H1 (cell line): ENCODE measurements at regions not wholly inside any gene's neighbourhood (a gene's known extent, or its start where the extent isn't known, plus 50 kb on each side); places are given as distances from the start of the nearest gene placed in this dataset.

ENCODE experiments used
- CTCF ChIA-PET: fragments of 300-600 bp; sonication (Branson Sonifier 250); formaldehyde crosslinking; loops from one replicate; lab custom pipeline; 2021; ENCODE audit not compliant: partially characterized antibody; lab: Charles Lee
- POLR2A ChIA-PET: fragments of 300-600 bp; sonication (Branson Sonifier 250); formaldehyde crosslinking; loops from one replicate; lab custom pipeline; 2021; ENCODE audit warnings: inconsistent platforms; ENCODE audit not compliant: partially characterized antibody; lab: Charles Lee
- DNase-seq, 2 experiments: peaks; one replicate each; pipeline versions ENCODE4 v3.0.0 to v3.0.0-alpha.2; 2010 to 2022; ENCODE audit warnings: low spot score in 2 of 2, low read depth in 1 of 2, mixed read lengths in 1 of 2
- FAIRE-seq: peaks from 2 replicates; lab custom pipeline; 2011; peaks lifted over from hg19 to GRCh38; lab: Jason Lieb, UNC
- H2AFZ ChIP-seq: 2 replicates; pipeline ENCODE4 v1.8.1; 2012; ENCODE audit warnings: low read length, inconsistent platforms
- H2AK5ac ChIP-seq: 2 replicates; pipeline ENCODE4 v1.6.1; 2013; ENCODE audit warnings: low read depth, low read length
- H2BK120ac ChIP-seq: replicated peaks from 2 replicates; pipeline ENCODE3; 2013; ENCODE audit warnings: low read depth, low read length, inconsistent platforms
- H2BK12ac ChIP-seq: 2 replicates; pipeline ENCODE4 v1.6.1; 2013; ENCODE audit warnings: low read depth, low read length
- H2BK15ac ChIP-seq: 2 replicates; pipeline ENCODE4 v1.6.1; 2013; ENCODE audit warnings: low read length
- H2BK20ac ChIP-seq: 2 replicates; pipeline ENCODE4 v1.6.1; 2013; ENCODE audit warnings: low read length
- H2BK5ac ChIP-seq: 2 replicates; pipeline ENCODE4 v1.6.1; 2013; ENCODE audit warnings: low read depth, low read length
- H3K14ac ChIP-seq: 2 replicates; pipeline ENCODE4 v1.6.1; 2013; ENCODE audit warnings: inconsistent platforms; ENCODE audit not compliant: insufficient read length
- H3K18ac ChIP-seq: 2 replicates; pipeline ENCODE4 v1.6.1; 2013; ENCODE audit warnings: low read length; ENCODE audit errors: extremely low read depth
- H3K23ac ChIP-seq: 2 replicates; pipeline ENCODE4 v1.6.1; 2013; ENCODE audit warnings: inconsistent platforms; ENCODE audit not compliant: insufficient read length
- H3K23me2 ChIP-seq: 2 replicates; pipeline ENCODE4 v1.6.1; 2013; ENCODE audit warnings: low read depth, low read length
- H3K27ac ChIP-seq: 2 replicates; pipeline ENCODE4 v1.6.1; 2011; ENCODE audit warnings: low read depth, low read length, inconsistent platforms
- H3K27me3 ChIP-seq, 4 experiments: replicated peaks in 1 of 4; 1 replicate in 1 of 4; 2 replicates in 3 of 4; pipeline versions ENCODE4 v1.6.1 to v1.8.1; 2011 to 2013; ENCODE audit warnings: low read length in 3 of 4, mild to moderate bottlenecking in 3 of 4, inconsistent platforms in 2 of 4, mixed read lengths in 2 of 4, moderate library complexity in 1 of 4; ENCODE audit not compliant: control insufficient read depth in 3 of 4, insufficient read depth in 3 of 4; ENCODE audit errors: extremely low read depth in 1 of 4
- H3K36me3 ChIP-seq, 4 experiments: 2 replicates each; pipeline versions ENCODE4 v1.6.1 to v1.8.1; 2011 to 2013; ENCODE audit warnings: mild to moderate bottlenecking in 4 of 4, low read length in 3 of 4, moderate library complexity in 2 of 4, control low read depth in 1 of 4, inconsistent platforms in 1 of 4; ENCODE audit not compliant: insufficient read depth in 4 of 4, control insufficient read depth in 2 of 4
- H3K4ac ChIP-seq: replicated peaks from 2 replicates; pipeline ENCODE3; 2013; ENCODE audit warnings: low read length, low read depth, mixed read lengths, inconsistent platforms; ENCODE audit not compliant: insufficient read length
- H3K4me1 ChIP-seq, 4 experiments: replicated peaks in 1 of 4; 1 replicate in 1 of 4; 2 replicates in 3 of 4; pipeline versions ENCODE4 v1.6.1 to v1.8.1; 2011 to 2013; ENCODE audit warnings: low read length in 3 of 4, inconsistent platforms in 2 of 4, mixed read lengths in 1 of 4; ENCODE audit not compliant: insufficient read depth in 4 of 4, control insufficient read depth in 3 of 4
- H3K4me2 ChIP-seq, 2 experiments: 2 replicates each; pipeline versions ENCODE4 v1.6.1 to v1.8.1; 2011 to 2013; ENCODE audit warnings: low read depth in 2 of 2, low read length in 2 of 2, control low read depth in 1 of 2, inconsistent platforms in 1 of 2, mild to moderate bottlenecking in 1 of 2; ENCODE audit not compliant: insufficient read depth in 1 of 2
- H3K4me3 ChIP-seq, 4 experiments: fragments of 200-600, 300-600 bp in 1 of 4; sonication (generic), shearing (Covaris generic), sonication (Bioruptor Twin) in 1 of 4; 2 replicates each; pipeline versions ENCODE4 v1.5.1 to v1.8.1; 2011 to 2016; ENCODE audit warnings: low read length in 4 of 4, low read depth in 3 of 4, control low read depth in 2 of 4, inconsistent platforms in 2 of 4, mild to moderate bottlenecking in 2 of 4, mixed read lengths in 1 of 4, moderate library complexity in 1 of 4; ENCODE audit not compliant: insufficient read depth in 2 of 4; ENCODE audit errors: extremely low read depth in 1 of 4
- H3K56ac ChIP-seq: replicated peaks from 2 replicates; pipeline ENCODE3; 2013; ENCODE audit warnings: low read depth, mild to moderate bottlenecking, mixed read lengths, low read length, inconsistent platforms; ENCODE audit not compliant: insufficient read length
- H3K79me1 ChIP-seq: 2 replicates; pipeline ENCODE4 v1.6.1; 2013; ENCODE audit warnings: low read depth, low read length, control low read depth
- H3K79me2 ChIP-seq, 2 experiments: 2 replicates each; pipeline versions ENCODE4 v1.6.1 to v1.8.1; 2012 to 2013; ENCODE audit warnings: low read length in 2 of 2, mild to moderate bottlenecking in 2 of 2, inconsistent platforms in 1 of 2; ENCODE audit not compliant: insufficient read depth in 2 of 2, control insufficient read depth in 1 of 2
- H3K9ac ChIP-seq, 4 experiments: replicated peaks in 1 of 4; 1 replicate in 1 of 4; 2 replicates in 3 of 4; pipeline versions ENCODE4 v1.6.1 to v1.8.1; 2011 to 2013; ENCODE audit warnings: low read depth in 3 of 4, low read length in 3 of 4, control low read depth in 2 of 4, mild to moderate bottlenecking in 2 of 4, moderate library complexity in 2 of 4, inconsistent platforms in 1 of 4; ENCODE audit errors: extremely low read depth in 1 of 4
- H3K9me3 ChIP-seq, 2 experiments: 2 replicates each; pipeline versions ENCODE4 v1.6.1 to v1.8.1; 2012 to 2013; ENCODE audit warnings: mild to moderate bottlenecking in 2 of 2, moderate library complexity in 2 of 2, control low read depth in 1 of 2, inconsistent platforms in 1 of 2, low read depth in 1 of 2, low read length in 1 of 2, mixed read lengths in 1 of 2; ENCODE audit not compliant: insufficient read depth in 2 of 2
- H4K20me1 ChIP-seq, 2 experiments: replicated peaks in 1 of 2; 2 replicates each; pipeline versions ENCODE3 to v1.8.1; 2011 to 2013; ENCODE audit warnings: inconsistent platforms in 2 of 2, low read length in 2 of 2, mild to moderate bottlenecking in 1 of 2; ENCODE audit not compliant: insufficient read depth in 2 of 2, control insufficient read depth in 1 of 2
- H4K5ac ChIP-seq: 2 replicates; pipeline ENCODE4 v1.6.1; 2013; ENCODE audit warnings: low read length, low read depth, mixed read lengths, inconsistent platforms; ENCODE audit not compliant: insufficient read length
- H4K8ac ChIP-seq: 2 replicates; pipeline ENCODE4 v1.8.0; 2013; ENCODE audit warnings: mild to moderate bottlenecking, moderate library complexity, low read length, inconsistent platforms; ENCODE audit not compliant: insufficient read depth; ENCODE audit errors: extremely low read depth
- H4K91ac ChIP-seq: replicated peaks from 2 replicates; pipeline ENCODE3; 2013; ENCODE audit warnings: low read length, mixed read lengths, inconsistent platforms; ENCODE audit not compliant: insufficient read length
- ATF3 ChIP-seq: IDR thresholded peaks from 2 replicates; pipeline ENCODE4 v1.6.1; 2011; ENCODE audit warnings: low read depth, mild to moderate bottlenecking, low read length; ENCODE audit not compliant: insufficient read depth
- BACH1 ChIP-seq: IDR thresholded peaks from 2 replicates; pipeline ENCODE4 v1.6.1; 2012; ENCODE audit warnings: low read length, improper control_type of control experiment
- CHD1 ChIP-seq: IDR thresholded peaks from 2 replicates; pipeline ENCODE4 v1.6.1; 2012; ENCODE audit warnings: low read depth, low read length, improper control_type of control experiment
- KDM4A ChIP-seq: IDR thresholded peaks from one replicate; pipeline ENCODE4 v1.7.1; 2012; ENCODE audit warnings: low read depth, mild to moderate bottlenecking, moderate library complexity, low read length, inconsistent platforms; ENCODE audit not compliant: severe bottlenecking
- KDM5A ChIP-seq: fragments of 200-600 bp; IDR thresholded peaks from 2 replicates; pipeline ENCODE4 v1.7.1; 2012; ENCODE audit warnings: mild to moderate bottlenecking, low read length, inconsistent platforms, mixed read lengths
- POU5F1 ChIP-seq: IDR thresholded peaks from 2 replicates; pipeline ENCODE4 v1.6.1; 2011; ENCODE audit warnings: low read depth, mild to moderate bottlenecking, low read length, moderate library complexity
- RXRA ChIP-seq: IDR thresholded peaks from 2 replicates; pipeline ENCODE4 v1.6.1; 2011; ENCODE audit warnings: low read depth, mild to moderate bottlenecking, low read length, moderate library complexity; ENCODE audit not compliant: insufficient read depth
- TCF12 ChIP-seq: IDR thresholded peaks from 2 replicates; pipeline ENCODE4 v1.6.1; 2011; ENCODE audit warnings: low read depth, mild to moderate bottlenecking, low read length
- ZNF274 ChIP-seq: IDR thresholded peaks from 2 replicates; pipeline ENCODE4 v1.7.0; 2012; ENCODE audit warnings: low read length, borderline replicate concordance; ENCODE audit errors: extremely low read depth
- WGBS, 2 experiments: shearing (Covaris generic) in 1 of 2; methylation state at CpG; one replicate each; pipeline versions ENCODE4 v1.1.6 to v1.1.7; 2013 to 2015; ENCODE audit warnings: low lambda C conversion rate in 2 of 2, mixed read lengths in 2 of 2, inconsistent platforms in 1 of 2, low coverage in 1 of 2, missing lambda C conversion rate in 1 of 2; ENCODE audit not compliant: insufficient replicate concordance in 2 of 2, insufficient coverage in 1 of 2, insufficient read length in 1 of 2; ENCODE audit errors: extremely low coverage in 1 of 2, missing lambda C conversion rate in 1 of 2; 5-methylcytosine and 5-hydroxymethylcytosine counted together
- TF ChIP-seq, protein P1 (sequence below): IDR thresholded peaks from 2 replicates; pipeline ENCODE4 v1.6.1; 2012; ENCODE audit warnings: low read length, inconsistent platforms
- TF ChIP-seq, protein P2 (sequence below): IDR thresholded peaks from 2 replicates; pipeline ENCODE4 v1.6.1; 2012; ENCODE audit warnings: inconsistent platforms

- Histone ChIP-seq H3K23me2 (no peaks in the 10 kb centered on the region), H3K9me3 (no peaks in the 10 kb centered on the region), H3K14ac (no peak overlapping the region), H3K4me3 (no peak overlapping the region), H2BK120ac (no peak overlapping the region), H3K36me3 (no peaks in the 10 kb centered on the region), H3K4ac (no peak overlapping the region), H3K4me1 (no peaks in the 10 kb centered on the region), H3K56ac (no peak overlapping the region), H3K23ac (no peak overlapping the region), H2AFZ (no peak overlapping the region), H4K5ac (no peak overlapping the region), H2BK15ac (no peak overlapping the region), H3K79me1 (no peaks in the 10 kb centered on the region), H4K91ac (no peak overlapping the region), H2BK5ac (no peak overlapping the region), H3K79me2 (no peaks in the 10 kb centered on the region), H3K27ac (no peak overlapping the region), H3K4me2 (no peak overlapping the region), H4K8ac (no peak overlapping the region), H2BK20ac (no peak overlapping the region), H2AK5ac (no peak overlapping the region), H4K20me1 (no peaks in the 10 kb centered on the region), H3K9ac (no peak overlapping the region), H2BK12ac (no peak overlapping the region), H3K27me3 (no peaks in the 10 kb centered on the region), H3K18ac (no peak overlapping the region)
- DNase-seq = no peak
- POLR2A ChIA-PET = no interaction called here
- WGBS, 2 experiments = 90% methylated on average over 7 of the region's 7 CpGs; no CpG with 5 or more reads in 1 of the 2 experiments
- CTCF ChIA-PET = interaction anchor here (1.0 kb wide), 1 partner anchor 20 kb away, joined by 3 read pairs; no protein-coding TSS in a partner anchor
- FAIRE-seq = no peak
- TF ChIP-seq, protein P1, sequence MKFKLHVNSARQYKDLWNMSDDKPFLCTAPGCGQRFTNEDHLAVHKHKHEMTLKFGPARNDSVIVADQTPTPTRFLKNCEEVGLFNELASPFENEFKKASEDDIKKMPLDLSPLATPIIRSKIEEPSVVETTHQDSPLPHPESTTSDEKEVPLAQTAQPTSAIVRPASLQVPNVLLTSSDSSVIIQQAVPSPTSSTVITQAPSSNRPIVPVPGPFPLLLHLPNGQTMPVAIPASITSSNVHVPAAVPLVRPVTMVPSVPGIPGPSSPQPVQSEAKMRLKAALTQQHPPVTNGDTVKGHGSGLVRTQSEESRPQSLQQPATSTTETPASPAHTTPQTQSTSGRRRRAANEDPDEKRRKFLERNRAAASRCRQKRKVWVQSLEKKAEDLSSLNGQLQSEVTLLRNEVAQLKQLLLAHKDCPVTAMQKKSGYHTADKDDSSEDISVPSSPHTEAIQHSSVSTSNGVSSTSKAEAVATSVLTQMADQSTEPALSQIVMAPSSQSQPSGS = no peak
- TF ChIP-seq ZNF274 (no peak), POU5F1 (no peak), KDM4A (no peak), BACH1 (no peak), KDM5A (no peak), CHD1 (no peak), ATF3 (no peak), RXRA (no peak), TCF12 (no peak)
- TF ChIP-seq, protein P2, sequence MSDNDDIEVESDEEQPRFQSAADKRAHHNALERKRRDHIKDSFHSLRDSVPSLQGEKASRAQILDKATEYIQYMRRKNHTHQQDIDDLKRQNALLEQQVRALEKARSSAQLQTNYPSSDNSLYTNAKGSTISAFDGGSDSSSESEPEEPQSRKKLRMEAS = no peak
Measured at GRCh38 chr12:45612044-45612794, 117.3 kb upstream of the ARID2 start.
